GM12875 (cell line): ENCODE measurements at regions not wholly inside any gene's neighbourhood (a gene's known extent, or its start where the extent isn't known, plus 50 kb on each side); places are given as distances from the start of the nearest gene placed in this dataset.

Experiments
- H3K4me3 ChIP-seq: one replicate; pipeline ENCODE4 v1.5.1; 2011; ENCODE audit warnings: low read depth, low read length, control low read depth
- CTCF ChIP-seq: IDR thresholded peaks from 2 replicates; pipeline ENCODE4 v1.5.1; 2011; ENCODE audit warnings: low read depth, mild to moderate bottlenecking, control low read depth, inconsistent platforms, low read length, moderate library complexity, borderline replicate concordance; ENCODE audit not compliant: insufficient read depth

- TF ChIP-seq CTCF, result no peak
- H3K4me3 ChIP-seq, result no peak overlapping the region
These were observed 177.2 kb downstream of the TXNL1 start for GRCh38 chr18:56461151-56461550.

- TF ChIP-seq CTCF, result no peak
- H3K4me3 ChIP-seq, result no peak overlapping the region
These were observed 177.8 kb downstream of the TXNL1 start for GRCh38 chr18:56460581-56460980.

GRCh38 chr18:56458770-56459712 lies 179.4 kb downstream of the TXNL1 start:
- TF ChIP-seq CTCF, result no peak
- H3K4me3 ChIP-seq, result no peak overlapping the region

DNA sequence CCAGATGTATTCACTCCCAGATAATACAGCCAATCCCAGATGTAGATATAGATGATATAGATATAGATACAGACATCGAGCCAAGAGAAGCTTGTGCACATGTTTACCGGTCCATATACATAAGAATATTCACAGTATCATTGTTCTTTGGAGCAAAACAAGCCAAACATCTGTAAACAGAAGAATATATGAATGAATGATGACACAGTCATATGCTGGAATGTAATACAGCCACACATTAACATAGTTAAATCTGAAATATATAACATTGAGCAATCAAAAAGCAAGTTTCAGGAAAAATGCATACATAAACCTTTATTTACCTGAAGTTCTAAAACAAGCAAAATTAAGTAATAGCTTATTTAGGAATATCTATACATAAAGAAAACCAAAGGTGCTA lies 182.5 kb downstream of the TXNL1 start:
- TF ChIP-seq CTCF, result no peak
- H3K4me3 ChIP-seq, result no peak overlapping the region

DNA sequence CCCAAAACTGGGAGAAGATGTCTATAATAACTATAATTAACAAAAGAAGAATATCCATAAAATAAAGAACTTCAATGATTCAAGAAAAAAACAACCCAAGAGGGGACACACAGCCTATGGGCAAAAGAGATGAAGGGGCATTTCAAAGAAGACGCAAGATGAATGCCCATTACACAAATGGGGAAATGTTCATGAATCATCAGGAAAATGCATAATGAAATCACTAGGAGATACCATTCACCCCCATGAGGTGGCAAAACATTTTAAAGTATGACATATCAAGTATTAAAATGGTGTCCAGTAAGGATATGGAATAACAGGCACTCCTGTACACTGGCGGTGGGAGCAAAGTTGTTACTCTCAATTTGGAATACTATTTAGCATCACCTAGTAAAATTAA lies 183.3 kb downstream of the TXNL1 start:
- no peak overlapping the region for H3K4me3 ChIP-seq
- no peak for TF ChIP-seq CTCF

- TF ChIP-seq CTCF, result no peak
- H3K4me3 ChIP-seq, result no peak overlapping the region
These were observed 184.8 kb downstream of the TXNL1 start for GRCh38 chr18:56453631-56454030.

DNA sequence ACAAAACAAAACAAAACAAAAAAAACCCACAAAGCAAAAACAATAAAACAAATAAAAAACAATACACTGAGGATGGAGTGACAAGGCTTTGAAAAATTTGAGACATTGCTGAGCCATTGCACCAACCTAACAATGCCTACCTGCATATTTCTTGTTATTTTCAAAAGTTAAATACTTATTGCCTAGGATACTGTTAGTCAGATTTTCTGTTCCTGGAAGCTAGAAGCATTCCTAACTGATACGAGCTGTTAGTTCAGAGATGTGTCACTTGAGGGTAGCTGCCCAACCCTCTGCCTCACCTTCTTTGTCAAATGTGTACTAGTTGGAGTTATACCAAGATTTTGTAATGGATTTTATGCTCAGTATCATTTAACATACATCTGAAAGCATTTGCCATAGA lies 187.2 kb downstream of the TXNL1 start:
- no peak for TF ChIP-seq CTCF
- H3K4me3 ChIP-seq, result no peak overlapping the region
